K562 (cell line): ENCODE measurements at regions not wholly inside any gene's neighbourhood (a gene's known extent, or its start where the extent isn't known, plus 50 kb on each side); places are given as distances from the start of the nearest gene placed in this dataset.

ENCODE experiments used
- ATAC-seq: fragments of 200-7000 bp; cut with Tn5 transposase; 3 replicates; pipeline ENCODE4 v1.9.1; 2020; ENCODE audit warnings: moderate library complexity
- BruUV-seq: library from RNA; stranded (reverse); fragments of 400-500 nt; replicated peaks from 2 replicates; lab custom pipeline; 2021; lab: Mats Ljungman, UMichigan
- CTCF ChIA-PET: fragments of 300-600 bp; formaldehyde crosslinking; extraction: SDS; loops from one replicate; lab custom pipeline; 2021; ENCODE audit warnings: low intra/inter-chr PET ratio; lab: Yijun Ruan, JAX
- POLR2A ChIA-PET: fragments of 300-600, 350-650 bp; sonication (Branson Sonifier 250); formaldehyde crosslinking; extraction: SDS; loops from one replicate; lab custom pipeline; 2021; ENCODE audit warnings: antibody characterized with exemption, inconsistent platforms; lab: Yijun Ruan, JAX
- DNase-seq, 4 experiments: peaks; one replicate each; pipeline versions ENCODE4 v3.0.0 to v3.0.0-alpha.2; 2011 to 2018; ENCODE audit warnings: low spot score in 3 of 4, mixed read lengths in 3 of 4; ENCODE audit errors: extremely low read depth in 1 of 4
- FAIRE-seq: peaks from 2 replicates; lab custom pipeline; 2011; peaks lifted over from hg19 to GRCh38; lab: Jason Lieb, UNC
- H2AFZ ChIP-seq: 2 replicates; pipeline ENCODE4 v1.6.0; 2011; ENCODE audit warnings: low read depth, low read length, control low read depth, inconsistent platforms
- H3K27ac ChIP-seq: fragments of 200-600 bp; 3 replicates; pipeline ENCODE4 v1.8.0; 2011; ENCODE audit warnings: low read depth, mild to moderate bottlenecking, control low read depth, inconsistent platforms, low read length, moderate library complexity, mixed read lengths; ENCODE audit errors: extremely low read depth
- H3K27me3 ChIP-seq, 2 experiments: fragments of 300-600 bp in 1 of 2; 2 replicates in 1 of 2; 3 replicates in 1 of 2; pipeline versions ENCODE4 v1.6.0 to v1.8.0; 2011; ENCODE audit warnings: inconsistent platforms in 2 of 2, low read length in 2 of 2, mild to moderate bottlenecking in 1 of 2, mixed read lengths in 1 of 2, moderate library complexity in 1 of 2; ENCODE audit not compliant: control insufficient read depth in 2 of 2, insufficient read depth in 2 of 2
- H3K36me3 ChIP-seq: fragments of 300-600 bp; 3 replicates; pipeline ENCODE4 v1.8.0; 2011; ENCODE audit warnings: mild to moderate bottlenecking, low read length, inconsistent platforms; ENCODE audit not compliant: control insufficient read depth, insufficient read depth
- H3K4me1 ChIP-seq, 2 experiments: fragments of 200-600 bp in 1 of 2; replicated peaks in 1 of 2; 2 replicates in 1 of 2; 3 replicates in 1 of 2; pipeline versions ENCODE4 v1.5.1 to v1.8.0; 2011; ENCODE audit warnings: inconsistent platforms in 2 of 2, low read length in 2 of 2, mild to moderate bottlenecking in 1 of 2, mixed read lengths in 1 of 2, moderate library complexity in 1 of 2; ENCODE audit not compliant: control insufficient read depth in 2 of 2, insufficient read depth in 2 of 2
- H3K4me2 ChIP-seq: 2 replicates; pipeline ENCODE4 v1.6.1; 2011; ENCODE audit warnings: low read length, control low read depth, inconsistent platforms, mixed read lengths; ENCODE audit not compliant: insufficient read depth
- H3K4me3 ChIP-seq: fragments of 200-600 bp; sonication (generic), shearing (Covaris generic); 2 replicates; pipeline ENCODE4 v1.5.1; 2016; ENCODE audit warnings: control low read depth, inconsistent platforms
- H3K79me2 ChIP-seq: fragments of 200-600 bp; 3 replicates; pipeline ENCODE4 v1.8.0; 2011; ENCODE audit warnings: low read length, inconsistent platforms; ENCODE audit not compliant: control insufficient read depth, insufficient read depth
- H3K9ac ChIP-seq, 2 experiments: 2 replicates each; pipeline versions ENCODE4 v1.6.0 to v1.6.1; 2011; ENCODE audit warnings: low read depth in 2 of 2, low read length in 2 of 2, control low read depth in 1 of 2, inconsistent platforms in 1 of 2, mild to moderate bottlenecking in 1 of 2, mixed read lengths in 1 of 2; ENCODE audit not compliant: insufficient read depth in 1 of 2
- H3K9me1 ChIP-seq: one replicate; pipeline ENCODE4 v1.6.0; 2011; ENCODE audit warnings: inconsistent platforms, mild to moderate bottlenecking, low read length, moderate library complexity; ENCODE audit not compliant: control insufficient read depth, insufficient read depth
- H3K9me3 ChIP-seq: replicated peaks from 2 replicates; pipeline ENCODE4 v1.5.1; 2011; ENCODE audit warnings: low read depth, low read length, inconsistent platforms; ENCODE audit not compliant: control insufficient read depth, insufficient read depth
- H4K20me1 ChIP-seq: replicated peaks from 2 replicates; pipeline ENCODE4 v1.6.1; 2011; ENCODE audit warnings: low read length, inconsistent platforms, mixed read lengths; ENCODE audit not compliant: control insufficient read depth, insufficient read depth
- IRF9 ChIP-seq: fragments of 450-650 bp; IDR thresholded peaks from 2 replicates; pipeline ENCODE4 v1.6.1; 2016; ENCODE audit warnings: missing biosample characterization, missing genetic modification characterization
- MBD2 ChIP-seq: sonication (generic); IDR thresholded peaks from 2 replicates; pipeline ENCODE4 v1.6.1; 2016; ENCODE audit warnings: low read depth, borderline replicate concordance
- SP2 ChIP-seq: IDR thresholded peaks from 2 replicates; pipeline ENCODE4 v1.6.1; 2011; ENCODE audit warnings: mild to moderate bottlenecking, low read depth, low read length, moderate library complexity; ENCODE audit not compliant: poor library complexity, severe bottlenecking; ENCODE audit errors: extremely low read depth
- ZNF316 ChIP-seq: fragments of 450-650 bp; IDR thresholded peaks from 2 replicates; pipeline ENCODE4 v1.6.1; 2016
- WGBS: fragments of 100-300 bp; shearing (Covaris generic); methylation state at CpG from one replicate; pipeline ENCODE4 v1.1.6; 2016; ENCODE audit warnings: low coverage, mixed read lengths; ENCODE audit not compliant: insufficient coverage; ENCODE audit errors: missing lambda C conversion rate; 5-methylcytosine and 5-hydroxymethylcytosine counted together
- in situ Hi-C: fragments of 300-500 bp; cut with MboI; formaldehyde crosslinking; loops from 4 replicates; pipeline ENCODE4 v1.15.0; 2018; ENCODE audit warnings: inconsistent platforms, mixed read lengths
- intact Hi-C: fragments of 100-400 bp; cut with micrococcal nuclease; formaldehyde crosslinking; loops from 2 replicates; pipeline ENCODE4 v1.14.2; 2022

- H3K36me3 ChIP-seq, result no peaks in the 10 kb centered on the region
- H3K4me2 ChIP-seq, result no peak overlapping the region
- POLR2A ChIA-PET, result no interaction called here
- TF ChIP-seq SP2 (no peak), IRF9 (no peak)
- H3K4me1 ChIP-seq, result no peaks in the 10 kb centered on the region
- no peaks in the 10 kb centered on the region; the same call in 1 of the 2 replicates for H3K9me3 ChIP-seq
- H3K27me3 ChIP-seq, result no peaks in the 10 kb centered on the region
- CTCF ChIA-PET, result no interaction called here
- H3K9me1 ChIP-seq, result no peaks in the 10 kb centered on the region
- ATAC-seq (no peak), DNase-seq (no peak), FAIRE-seq (no peak)
- no peak overlapping the region for H3K4me3 ChIP-seq
- in situ Hi-C loops (no loop called here), intact Hi-C loops (no loop called here)
- H3K79me2 ChIP-seq, result no peaks in the 10 kb centered on the region
- no peaks in the 10 kb centered on the region for H4K20me1 ChIP-seq
- WGBS, result 5% methylated on average over 4 of the region's 4 CpGs
- BruUV-seq, result no TSS peak
- no peak overlapping the region for H2AFZ ChIP-seq
- H3K9ac ChIP-seq, result no peak overlapping the region
- no peak overlapping the region for H3K27ac ChIP-seq
Observed at GRCh38 chr6:8658416-8658815, 223.1 kb upstream of the SLC35B3 start.

- Histone ChIP-seq H3K9me3 (no peaks in the 10 kb centered on the region; the same call in 1 of the 2 replicates), H3K4me3 (no peak overlapping the region), H3K36me3 (no peaks in the 10 kb centered on the region), H3K9ac (no peak overlapping the region), H3K27ac (no peak overlapping the region), H3K4me1 (no peaks in the 10 kb centered on the region), H3K9me1 (no peaks in the 10 kb centered on the region), H2AFZ (no peak overlapping the region), H4K20me1 (no peaks in the 10 kb centered on the region), H3K4me2 (no peak overlapping the region), H3K79me2 (no peaks in the 10 kb centered on the region), H3K27me3 (no peaks in the 10 kb centered on the region)
- intact Hi-C loops, result no loop called here
- ChIA-PET CTCF (no interaction called here), POLR2A (no interaction called here)
- ATAC-seq (no peak), DNase-seq (no peak), FAIRE-seq (no peak)
- BruUV-seq, result no TSS peak
- peak; percentile 13; the same call in 1 of the 2 replicates for TF ChIP-seq ZNF316
- no peak for TF ChIP-seq MBD2
- in situ Hi-C loops, result no loop called here
Observed at GRCh38 chr6:8657522-8657921, 222.2 kb upstream of the SLC35B3 start.
